HG03575 (cell line): ENCODE measurements at regions not wholly inside any gene's neighbourhood (a gene's known extent, or its start where the extent isn't known, plus 50 kb on each side); places are given as distances from the start of the nearest gene placed in this dataset.

Source experiments
- ATAC-seq: cut with Tn5 transposase; IDR thresholded peaks from one replicate; pipeline ENCODE4 v1.9.1; 2021; ENCODE audit not compliant: unreplicated experiment, insufficient number of reproducible peaks, low FRiP score; ENCODE audit errors: extremely low read depth

DNA sequence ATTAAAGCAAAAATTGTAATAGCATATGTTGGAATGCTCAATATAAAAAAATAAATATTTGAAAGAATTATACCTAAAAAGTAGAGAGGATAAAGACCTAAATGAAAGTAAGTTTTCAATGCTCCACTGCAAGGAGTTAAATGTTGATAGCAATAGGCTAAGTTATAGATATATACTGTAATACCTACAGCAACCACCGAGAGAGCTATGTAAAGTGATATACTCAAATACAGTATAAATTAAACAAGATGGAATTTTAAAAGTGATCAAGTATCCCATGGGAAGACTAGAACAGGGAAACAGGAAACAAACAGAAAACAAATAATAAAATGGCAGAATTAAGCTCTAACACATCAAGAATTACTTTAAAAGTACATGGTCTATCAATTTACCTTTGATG, 73.9 kb downstream of the CASP3 start:
- no peak for ATAC-seq

DNA sequence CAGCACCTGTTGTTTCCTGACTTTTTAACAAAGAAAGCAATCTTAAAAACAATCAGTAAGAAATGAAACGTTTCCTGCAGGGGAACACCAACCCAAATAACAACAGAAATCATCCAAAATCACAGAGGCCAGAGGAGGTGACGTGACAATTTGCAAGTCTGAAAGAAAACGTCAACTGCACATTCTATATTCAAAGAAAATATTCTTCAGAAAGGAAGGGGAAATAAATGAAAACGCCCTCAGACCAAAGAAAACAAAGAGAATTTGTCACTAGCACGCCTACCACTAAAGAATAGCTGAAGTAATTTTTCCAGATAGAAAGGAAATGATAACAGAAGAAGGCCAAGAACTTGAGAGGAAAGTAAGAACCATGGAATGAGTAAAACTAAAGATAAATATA, 74.4 kb downstream of the CASP3 start:
- no peak for ATAC-seq

DNA sequence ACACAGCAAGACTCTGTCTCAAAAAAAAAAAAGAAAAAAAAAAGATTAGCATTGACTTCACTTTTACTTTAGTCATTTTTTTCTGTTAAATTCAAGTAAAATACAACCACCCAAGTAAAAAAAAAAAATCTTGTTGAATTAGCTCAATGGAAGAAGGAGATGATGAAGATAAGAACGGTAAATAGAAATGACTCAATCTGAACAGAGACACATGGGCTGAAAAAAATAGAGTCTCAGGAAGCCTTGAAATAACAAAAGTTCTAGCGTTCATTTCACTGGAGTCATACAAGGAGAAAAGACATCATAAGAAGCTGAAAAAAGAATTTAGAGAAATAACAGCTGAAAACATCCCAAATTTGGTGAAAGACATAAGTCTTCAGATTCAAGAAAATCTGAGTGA, 75.5 kb downstream of the CASP3 start:
- ATAC-seq, result no peak

DNA sequence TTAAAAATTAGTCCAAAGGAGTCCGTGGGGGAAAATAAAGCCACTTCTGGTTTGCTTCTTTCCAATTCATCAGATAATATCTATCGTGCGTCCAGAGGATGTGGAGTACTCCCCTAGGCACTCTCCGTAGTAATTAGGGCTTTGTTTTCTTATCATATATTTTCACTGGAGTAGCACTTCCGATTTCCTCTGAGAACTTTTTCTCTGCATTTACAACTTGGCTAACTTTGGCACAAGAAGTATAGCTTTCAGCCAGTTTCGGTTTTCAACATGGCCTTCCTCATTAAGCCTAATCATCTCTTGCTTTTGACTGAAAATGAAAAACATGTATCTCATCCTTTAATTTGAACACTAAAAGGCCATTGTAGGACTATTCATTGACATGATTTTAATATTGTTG, 80.5 kb downstream of the CASP3 start:
- no peak for ATAC-seq

DNA sequence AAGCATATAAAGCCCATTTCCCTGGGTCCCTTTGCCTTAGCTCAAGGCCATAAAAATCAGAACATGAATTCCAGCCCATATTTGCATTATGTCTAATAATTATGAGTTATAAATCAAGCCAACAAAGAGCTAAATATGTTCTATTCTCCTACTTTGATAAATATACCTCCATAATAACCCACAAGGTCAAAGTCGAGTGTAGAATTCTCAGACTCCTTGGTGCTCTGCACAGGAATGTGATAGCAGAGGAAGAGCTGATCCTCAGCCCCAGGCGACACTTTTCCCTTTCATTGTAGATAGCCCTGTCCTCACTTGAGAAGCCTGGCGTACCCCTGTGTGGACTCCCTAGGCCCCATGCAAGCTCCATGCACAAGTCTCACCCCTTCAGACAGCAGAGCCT, 85.6 kb downstream of the CASP3 start:
- ATAC-seq, result no peak

DNA sequence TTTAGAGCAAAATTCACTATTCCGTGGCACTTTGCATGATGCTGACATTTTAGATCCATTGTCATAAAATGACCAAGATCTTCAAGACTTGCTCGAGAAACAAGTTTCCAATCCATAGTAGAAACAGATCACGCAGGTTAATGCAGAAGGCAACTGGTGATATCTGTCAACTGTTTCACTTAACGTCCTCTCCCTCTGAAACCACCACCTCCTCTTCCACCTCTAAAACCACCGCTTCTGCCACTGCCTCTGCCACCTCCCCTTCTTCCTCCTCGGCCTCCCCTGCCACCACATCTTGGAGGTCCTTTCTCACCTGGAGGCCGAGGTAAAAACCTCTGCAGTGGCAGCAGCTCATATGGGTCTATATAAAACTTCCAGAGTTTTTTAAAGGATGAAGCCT, 84.6 kb upstream of the IRF2 start:
- ATAC-seq, result no peak

DNA sequence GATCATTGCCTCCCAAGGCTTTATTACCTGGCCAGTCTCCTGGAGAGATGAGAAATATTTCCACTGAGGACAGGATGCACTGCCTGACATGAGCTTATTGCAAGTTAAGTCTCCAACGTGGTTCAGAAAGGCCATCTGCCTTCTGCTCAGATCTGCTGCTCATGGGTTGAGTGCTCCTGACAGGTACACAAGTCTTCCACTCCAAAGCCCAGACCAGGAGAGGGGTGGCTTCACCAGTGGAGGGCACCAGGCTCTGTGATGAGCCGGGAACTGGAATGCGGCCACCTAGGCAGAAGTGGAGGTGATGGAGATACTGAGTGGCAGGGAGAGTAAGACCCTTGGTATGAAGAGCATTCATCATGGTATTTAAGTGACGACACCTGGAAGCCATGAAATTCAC, 79.5 kb upstream of the IRF2 start:
- no peak for ATAC-seq

DNA sequence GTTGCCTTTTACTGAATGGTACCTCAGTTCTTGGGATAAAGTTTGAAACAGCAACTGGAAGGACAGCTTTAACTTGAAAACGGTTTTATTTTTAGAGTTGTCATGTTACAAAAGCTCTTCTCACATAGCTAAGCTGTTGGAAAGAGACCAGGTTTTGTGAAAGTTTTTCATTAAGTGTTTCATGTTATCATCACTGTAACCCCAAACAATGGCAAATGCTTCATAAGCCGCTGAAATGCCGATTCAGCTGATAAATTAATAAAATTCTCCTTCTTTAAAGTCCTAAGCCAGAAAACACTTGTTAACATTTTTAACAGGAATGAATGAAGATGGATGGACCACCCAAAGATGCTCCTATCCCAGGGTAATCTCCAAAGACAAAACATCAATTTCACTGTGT, 76.1 kb upstream of the IRF2 start:
- no peak for ATAC-seq

DNA sequence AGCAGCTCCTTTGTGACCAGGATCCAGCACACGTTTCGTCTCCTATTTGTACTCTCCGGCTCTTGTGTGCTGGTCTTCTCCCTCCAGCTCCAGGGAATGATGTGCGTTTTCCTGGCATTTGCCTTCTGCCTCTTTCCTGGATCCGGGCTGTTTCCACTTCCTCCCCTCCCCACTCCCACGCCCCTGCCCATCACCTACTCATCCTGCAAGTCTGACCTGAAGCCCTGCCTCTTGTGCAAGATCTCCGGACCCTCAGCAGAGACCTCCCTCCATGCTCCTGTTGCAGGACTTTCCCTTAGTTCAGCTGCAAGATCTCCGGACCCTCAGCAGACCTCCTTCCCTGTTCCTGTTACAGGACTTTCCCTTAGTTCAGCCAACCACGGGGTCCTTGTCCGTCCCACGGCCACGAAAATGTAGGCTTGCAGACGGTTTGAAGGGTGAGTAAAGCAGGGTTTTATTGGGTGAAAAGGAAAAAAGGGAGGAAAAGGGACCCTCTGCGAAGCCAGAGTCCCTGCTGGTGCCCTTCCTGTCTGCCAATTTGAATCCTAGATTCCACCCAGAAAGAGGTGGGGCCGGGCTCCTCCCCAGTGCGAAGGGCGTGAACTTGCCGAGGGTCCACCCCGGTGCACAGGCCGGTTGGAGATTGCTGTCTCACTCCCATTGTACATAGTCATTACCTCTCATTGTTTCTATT, 74.4 kb upstream of the IRF2 start:
- no peak for ATAC-seq

DNA sequence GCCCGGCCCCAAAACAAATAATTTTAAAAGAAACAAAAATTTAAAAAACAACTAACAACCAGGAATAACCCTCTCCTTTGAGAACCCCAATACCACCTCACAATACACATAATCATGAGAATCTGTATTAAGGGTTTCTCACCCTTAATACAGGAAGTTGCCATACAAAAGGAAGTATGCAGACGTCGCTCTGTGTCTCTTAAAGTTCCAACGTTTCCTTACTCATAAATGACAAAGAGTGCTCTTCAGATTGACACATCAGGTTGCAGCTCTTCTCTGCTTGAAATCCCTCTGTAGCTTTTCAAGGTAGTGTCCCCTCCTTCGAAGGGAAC, 73.9 kb upstream of the IRF2 start:
- no peak for ATAC-seq

DNA sequence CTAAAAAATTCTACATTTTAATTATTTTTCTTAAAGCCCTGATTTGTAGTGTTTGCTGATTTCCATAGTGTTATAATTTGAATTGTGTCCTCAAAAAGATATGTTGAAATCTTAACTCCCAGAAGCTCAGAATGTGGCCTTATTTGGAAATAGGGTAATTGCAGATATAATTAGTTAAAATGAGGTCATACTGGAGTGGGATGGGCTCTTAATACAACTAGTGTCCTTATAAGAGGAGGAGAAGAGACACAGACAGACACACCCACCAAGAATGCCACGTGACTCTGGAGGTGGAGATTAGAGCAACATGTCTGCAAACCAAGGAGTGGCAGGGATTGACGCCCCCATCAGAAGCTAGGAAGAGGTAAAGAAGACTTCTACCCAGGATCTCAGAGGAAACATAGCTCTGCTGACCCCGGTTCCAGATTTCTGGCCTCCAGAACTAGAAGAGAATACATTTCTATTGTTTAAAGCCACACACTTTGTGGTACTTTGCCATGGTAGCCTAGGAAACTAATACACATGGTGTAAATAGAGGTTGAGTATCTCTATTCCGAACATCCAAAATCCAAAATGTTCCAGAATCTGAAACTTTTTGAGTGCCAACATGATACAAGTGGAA, 70.5 kb upstream of the IRF2 start:
- no peak for ATAC-seq

DNA sequence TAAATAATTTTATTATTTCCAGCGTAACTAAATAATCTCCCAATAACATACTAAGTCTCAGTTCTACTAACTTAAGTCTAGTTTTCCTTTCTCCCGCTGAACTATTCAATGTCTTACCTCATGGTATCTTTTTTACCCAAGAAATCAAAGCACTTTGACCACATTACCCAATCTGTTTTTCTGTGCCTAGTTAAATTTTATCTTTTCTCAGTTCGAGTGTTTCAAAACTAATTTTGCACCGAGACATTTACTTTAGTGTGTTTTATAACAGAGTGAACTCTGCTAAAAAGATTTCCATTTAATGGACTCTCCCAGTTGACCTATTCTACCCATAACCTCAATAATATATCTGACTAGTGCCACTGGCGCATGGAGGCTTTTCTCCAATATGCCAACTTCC, 67.6 kb upstream of the IRF2 start:
- ATAC-seq, result no peak

DNA sequence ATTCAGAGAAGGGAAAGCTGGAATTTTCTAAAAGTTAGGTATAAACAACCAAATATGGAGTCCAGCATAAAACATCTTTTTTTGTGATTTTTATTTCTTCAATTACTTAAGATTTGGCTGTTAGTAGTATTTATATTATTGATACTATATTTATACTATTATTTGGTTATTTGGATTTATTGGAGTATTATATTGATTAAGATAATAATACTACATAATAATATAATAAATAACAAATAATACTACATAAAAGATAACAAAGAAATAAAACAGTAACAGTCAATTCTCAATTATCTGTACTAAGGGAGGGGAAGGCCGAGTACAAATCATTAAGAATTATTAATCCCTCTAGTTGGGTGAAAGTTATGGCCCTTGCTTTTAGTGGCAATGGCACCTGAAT, 66.0 kb upstream of the IRF2 start:
- no peak for ATAC-seq

DNA sequence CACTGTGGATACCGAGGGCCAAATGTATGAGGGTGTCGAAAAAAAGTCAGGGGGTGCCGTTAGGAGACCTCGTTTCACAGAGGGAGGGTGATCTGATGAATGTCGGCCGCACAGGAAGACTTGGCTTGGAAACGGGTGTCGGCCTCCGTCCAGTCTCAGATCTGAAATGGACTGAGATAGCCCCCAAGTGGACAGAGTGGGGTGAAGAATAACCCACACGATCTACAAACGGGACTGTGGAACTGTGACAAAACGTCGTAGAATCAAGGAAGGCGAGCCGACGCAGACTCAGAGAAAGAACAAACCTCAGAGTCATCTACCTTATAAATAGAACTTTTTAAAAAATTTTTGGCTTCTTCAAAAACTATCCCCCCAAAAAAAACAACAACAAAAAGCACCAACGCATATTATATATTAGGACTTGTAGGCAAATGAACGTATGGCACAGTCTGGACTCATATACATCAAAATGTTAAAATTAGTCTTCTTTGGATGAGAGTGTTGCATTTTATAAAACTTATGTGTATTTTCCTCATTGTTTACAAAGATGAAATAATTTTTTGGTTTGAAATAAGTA, 63.8 kb upstream of the IRF2 start:
- ATAC-seq, result no peak

DNA sequence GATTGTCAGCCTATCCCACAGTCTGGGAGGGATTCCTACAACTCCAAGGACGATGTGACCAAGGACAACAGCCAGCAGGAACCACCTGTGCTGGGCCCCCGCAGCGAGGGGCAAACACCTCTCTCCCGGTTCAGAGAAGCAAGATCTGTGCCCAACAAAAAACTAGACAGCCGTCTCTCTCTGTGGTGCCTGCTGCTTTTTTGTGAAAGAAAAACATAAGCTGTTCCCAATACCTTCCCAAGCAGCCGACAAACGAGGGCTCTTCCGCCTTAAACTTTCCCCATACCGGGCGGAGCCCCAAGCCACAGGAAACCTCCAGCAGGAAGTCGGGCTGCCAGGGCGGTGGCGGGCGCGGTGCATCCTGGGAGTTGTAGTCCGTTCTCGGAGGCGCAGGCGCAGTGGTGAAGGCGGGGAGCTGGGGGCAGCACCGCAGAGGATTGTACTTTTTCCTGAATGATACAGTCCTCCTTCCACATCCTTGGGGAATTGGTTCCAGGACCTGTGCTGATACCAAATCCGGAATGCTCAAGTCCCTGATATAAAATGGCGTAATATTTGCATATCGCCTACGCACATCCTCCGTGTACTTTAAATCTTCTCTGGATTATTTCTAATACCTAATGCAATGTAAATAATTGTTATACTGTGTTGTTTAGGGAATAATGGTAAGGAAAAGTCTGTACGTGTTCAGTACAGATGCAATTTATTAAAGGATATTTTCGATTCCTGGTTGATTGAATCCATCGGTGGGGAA, 63.1 kb upstream of the IRF2 start:
- no peak for ATAC-seq

DNA sequence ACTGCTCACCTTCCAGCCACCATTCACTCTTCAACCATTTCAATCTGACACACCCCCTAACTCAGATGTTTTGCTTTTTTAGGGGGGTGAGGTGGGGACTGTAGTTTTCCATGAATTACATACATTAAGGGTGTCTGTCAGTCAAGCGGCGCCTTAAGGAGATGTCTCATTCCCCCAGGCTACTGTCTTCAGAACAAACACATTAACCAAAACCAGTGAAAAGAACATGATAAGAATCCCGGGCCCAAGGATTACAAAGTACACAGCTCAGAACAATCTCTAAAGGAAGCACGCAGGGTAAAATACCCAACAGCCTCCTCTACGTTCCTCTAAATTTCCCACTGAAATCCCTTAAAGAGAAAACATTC, 62.5 kb upstream of the IRF2 start:
- no peak for ATAC-seq

DNA sequence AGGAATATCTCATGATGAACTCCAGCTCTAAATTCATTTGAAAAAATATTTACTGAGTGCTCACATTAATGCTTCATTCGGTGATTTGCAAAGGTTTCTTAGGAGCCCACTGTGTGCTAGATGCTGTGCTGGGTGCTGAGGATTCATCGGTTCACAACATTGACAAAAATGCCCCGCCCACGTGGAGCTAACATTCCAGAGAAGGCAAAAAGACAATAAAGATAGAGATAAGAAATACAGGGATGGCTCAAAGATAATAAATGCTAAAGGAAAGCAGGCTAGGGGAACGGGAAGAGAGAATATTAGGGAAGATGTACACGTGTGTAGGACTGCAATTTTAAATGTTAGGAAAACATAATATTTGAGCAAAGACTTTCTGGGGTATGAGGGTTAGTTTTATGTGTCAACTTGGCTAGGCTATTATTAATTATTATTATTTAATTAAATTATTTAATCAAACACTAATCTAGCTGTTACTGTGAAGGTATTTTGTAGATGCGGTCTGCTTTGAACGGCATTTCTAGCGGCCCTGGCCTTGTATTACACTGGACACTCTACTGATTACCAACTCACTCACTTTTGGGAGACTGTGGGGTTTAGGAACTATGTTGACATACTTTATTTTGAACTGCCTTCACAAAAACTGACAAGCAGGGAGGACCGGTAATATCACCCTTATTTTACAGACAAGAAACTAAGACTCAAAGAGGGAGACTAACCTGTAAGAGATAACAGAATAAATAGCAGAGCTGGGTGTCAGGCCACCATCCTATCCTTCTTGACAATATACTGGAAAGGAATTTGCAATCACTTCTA, 61.9 kb upstream of the IRF2 start:
- no peak for ATAC-seq

DNA sequence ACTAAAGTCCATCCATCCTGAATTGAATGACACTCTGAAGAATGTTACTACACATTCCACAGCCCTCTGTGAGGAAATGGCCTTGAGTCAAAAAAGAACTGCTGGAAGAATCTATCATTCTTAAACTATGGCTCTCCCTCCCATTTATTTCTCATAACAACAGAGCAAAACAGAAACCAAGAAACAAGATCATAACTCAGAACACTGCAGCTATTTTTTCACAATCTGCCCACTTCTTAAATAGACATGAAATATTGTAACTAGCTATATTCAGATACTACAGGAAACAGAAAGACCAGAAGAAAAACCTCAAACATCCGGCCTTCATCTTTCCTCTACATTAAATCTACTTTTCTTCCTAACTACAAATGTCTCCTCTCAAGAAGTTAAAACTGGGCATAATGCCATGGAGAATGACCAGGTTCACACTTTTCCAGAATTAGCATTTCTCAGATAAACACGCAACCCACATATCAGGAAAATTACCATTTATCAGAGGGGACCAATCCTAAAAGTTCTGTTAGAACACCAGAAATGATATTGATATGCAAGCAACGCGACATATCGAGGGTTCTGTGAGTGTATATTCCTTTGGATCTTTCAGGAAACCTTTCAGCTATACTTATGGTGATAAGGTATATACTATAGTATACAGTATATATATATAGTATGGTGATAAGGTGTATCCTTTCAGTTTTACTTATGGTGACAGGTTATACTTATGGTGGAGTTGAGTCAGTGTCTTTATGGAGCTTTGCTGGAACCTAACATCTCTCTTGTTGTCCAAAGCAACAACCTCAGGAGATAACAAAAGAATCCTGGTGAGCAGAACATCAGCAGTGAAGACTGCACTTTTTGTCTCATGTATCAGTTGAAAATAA, 60.4 kb upstream of the IRF2 start:
- peak; percentile 35 for ATAC-seq

DNA sequence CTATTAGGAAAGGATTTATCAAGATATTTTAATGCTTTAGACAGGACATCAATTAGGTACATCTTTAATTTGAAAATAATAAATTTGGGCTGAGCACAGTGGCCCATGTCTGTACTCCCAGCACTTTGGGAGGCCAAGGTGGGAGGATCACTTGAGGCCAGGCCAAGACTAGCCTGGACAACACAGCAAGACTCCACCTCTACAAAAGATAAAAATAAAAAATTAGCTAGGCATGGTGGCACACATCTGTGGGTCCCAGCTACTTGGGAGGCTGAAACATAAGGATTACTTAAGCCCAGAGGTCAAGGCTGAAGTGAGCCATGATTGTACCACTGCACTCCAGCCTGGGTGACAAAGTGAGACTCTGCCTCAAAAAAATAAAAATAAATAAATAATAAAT, 59.6 kb upstream of the IRF2 start:
- ATAC-seq, result no peak
